ENCODE measurements at regions not wholly inside any gene's neighbourhood (a gene's known extent, or its start where the extent isn't known, plus 50 kb on each side); places are given as distances from the start of the nearest gene placed in this dataset.

DNA sequence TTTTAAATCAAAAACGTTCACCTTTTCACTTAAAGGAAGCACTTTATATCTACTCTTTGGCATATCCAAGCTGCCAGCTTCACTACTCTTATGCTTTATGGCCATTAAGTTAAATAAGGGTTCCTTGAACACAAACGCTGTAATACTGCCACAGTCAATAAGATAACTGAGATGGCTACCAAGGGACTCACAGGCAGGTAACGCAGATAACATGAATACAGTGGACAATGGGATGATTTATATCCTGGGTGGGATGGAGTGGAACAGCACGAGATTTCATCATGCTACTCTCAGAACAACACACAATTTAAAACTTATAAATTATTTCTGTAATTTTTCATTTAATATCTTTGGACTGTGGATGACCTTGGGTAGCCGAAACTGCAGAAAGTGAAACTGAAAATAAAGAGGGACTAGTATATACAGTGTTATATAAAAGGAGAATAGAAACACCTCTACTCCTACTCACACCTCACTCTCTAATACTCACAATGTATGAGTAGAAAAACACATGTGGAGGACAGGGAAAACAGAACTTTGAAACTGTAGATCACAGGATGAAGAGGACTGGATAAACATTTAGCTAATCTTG is 367.3 kb downstream of the C12orf50 start:
- TF ChIP-seq EZH2 (IDR thresholded peaks at IDR 0.05; ENCODE audit: borderline replicate concordance, low read length): no peak
- TF ChIP-seq, protein P1, sequence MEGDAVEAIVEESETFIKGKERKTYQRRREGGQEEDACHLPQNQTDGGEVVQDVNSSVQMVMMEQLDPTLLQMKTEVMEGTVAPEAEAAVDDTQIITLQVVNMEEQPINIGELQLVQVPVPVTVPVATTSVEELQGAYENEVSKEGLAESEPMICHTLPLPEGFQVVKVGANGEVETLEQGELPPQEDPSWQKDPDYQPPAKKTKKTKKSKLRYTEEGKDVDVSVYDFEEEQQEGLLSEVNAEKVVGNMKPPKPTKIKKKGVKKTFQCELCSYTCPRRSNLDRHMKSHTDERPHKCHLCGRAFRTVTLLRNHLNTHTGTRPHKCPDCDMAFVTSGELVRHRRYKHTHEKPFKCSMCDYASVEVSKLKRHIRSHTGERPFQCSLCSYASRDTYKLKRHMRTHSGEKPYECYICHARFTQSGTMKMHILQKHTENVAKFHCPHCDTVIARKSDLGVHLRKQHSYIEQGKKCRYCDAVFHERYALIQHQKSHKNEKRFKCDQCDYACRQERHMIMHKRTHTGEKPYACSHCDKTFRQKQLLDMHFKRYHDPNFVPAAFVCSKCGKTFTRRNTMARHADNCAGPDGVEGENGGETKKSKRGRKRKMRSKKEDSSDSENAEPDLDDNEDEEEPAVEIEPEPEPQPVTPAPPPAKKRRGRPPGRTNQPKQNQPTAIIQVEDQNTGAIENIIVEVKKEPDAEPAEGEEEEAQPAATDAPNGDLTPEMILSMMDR (IDR thresholded peaks at IDR 0.05; ENCODE audit: low read length): no peak

Data from OCI-LY1 (cell line).